Lower leg skin (tissue), 3 donors: ENCODE measurements at regions not wholly inside any gene's neighbourhood (a gene's known extent, or its start where the extent isn't known, plus 50 kb on each side); places are given as distances from the start of the nearest gene placed in this dataset.

Experiments
- CTCF ChIP-seq, 3 donors: fragments of 450-650 bp; IDR thresholded peaks; one replicate each; pipeline ENCODE4 v1.5.1; 2016; ENCODE audit warnings: antibody characterized with exemption in 3 of 3, mild to moderate bottlenecking in 3 of 3, moderate library complexity in 2 of 3
- POLR2A ChIP-seq, 2 donors: fragments of 450-650 bp; IDR thresholded peaks; one replicate each; pipeline ENCODE4 v1.6.1; 2016 to 2017; ENCODE audit warnings: antibody characterized with exemption in 2 of 2, mild to moderate bottlenecking in 1 of 2, moderate library complexity in 1 of 2

- TF ChIP-seq POLR2A (IDR thresholded peaks at IDR 0.05) (no peak), CTCF (IDR thresholded peaks at IDR 0.05) (no peak)
Measured at GRCh38 chr2:183948861-183949260, 649.5 kb upstream of the ZNF804A start.
